ENCODE measurements at regions not wholly inside any gene's neighbourhood (a gene's known extent, or its start where the extent isn't known, plus 50 kb on each side); places are given as distances from the start of the nearest gene placed in this dataset.

GRCh38 chr14:101234244-101234937, 326.9 kb upstream of the DIO3 start:
- no peak for TF ChIP-seq EZH2 (IDR thresholded peaks at IDR 0.05; ENCODE audit: borderline replicate concordance, low read depth, low read length, severe bottlenecking)
- TF ChIP-seq POLR2A (IDR thresholded peaks at IDR 0.05; ENCODE audit: low read depth, low read length), result no peak

All from endothelial cell of umbilical vein (primary cell).